Testis (tissue), 2 donors: ENCODE measurements at regions not wholly inside any gene's neighbourhood (a gene's known extent, or its start where the extent isn't known, plus 50 kb on each side); places are given as distances from the start of the nearest gene placed in this dataset.

Source experiments
- CTCF ChIP-seq, 3 experiments: fragments of 450-650 bp in 2 of 3; fragments of 200-600 bp in 1 of 3; sonication (generic) in 1 of 3; IDR thresholded peaks; one replicate each; pipeline ENCODE4 v1.5.1; 2016 to 2019; ENCODE audit warnings: antibody characterized with exemption in 3 of 3, mild to moderate bottlenecking in 2 of 3, moderate library complexity in 1 of 3
- POLR2A ChIP-seq: fragments of 450-650 bp; IDR thresholded peaks from one replicate; pipeline ENCODE4 v1.6.1; 2017; ENCODE audit warnings: antibody characterized with exemption, mild to moderate bottlenecking, moderate library complexity

GRCh38 chr5:17000291-17000939 is 64.3 kb upstream of the MYO10 start:
- no peak for TF ChIP-seq CTCF (IDR thresholded peaks at IDR 0.05)
- no peak for TF ChIP-seq POLR2A
